ENCODE measurements at regions not wholly inside any gene's neighbourhood (a gene's known extent, or its start where the extent isn't known, plus 50 kb on each side); places are given as distances from the start of the nearest gene placed in this dataset.

DNA sequence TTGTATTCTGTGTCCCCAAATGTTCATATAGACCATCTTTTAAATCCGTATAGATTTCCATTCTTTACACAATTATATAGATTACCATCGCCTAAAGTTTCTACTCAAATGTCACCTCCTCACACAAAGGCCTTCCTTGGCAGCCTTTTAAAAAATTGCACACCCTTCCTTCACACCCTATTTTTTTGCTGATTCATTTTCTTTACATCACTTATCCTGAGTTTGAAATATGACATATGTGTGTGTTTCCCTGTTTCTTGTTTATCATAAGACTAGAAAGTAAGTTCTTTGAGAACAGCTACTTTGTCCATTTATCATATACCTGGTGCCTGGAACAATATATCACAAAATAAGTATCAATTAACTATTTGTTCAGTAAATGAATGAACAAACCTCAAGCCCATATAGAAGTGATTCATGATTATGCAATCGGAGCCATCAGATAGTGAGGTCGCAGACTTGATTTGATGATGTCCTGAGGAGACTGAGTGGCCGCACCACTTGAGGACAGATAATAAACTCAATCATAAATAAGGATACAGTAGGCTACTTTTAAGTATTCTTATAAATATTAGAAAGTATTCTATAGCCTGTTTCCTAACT lies 327.4 kb upstream of the ZC3H12C start:
- TF ChIP-seq, protein P1, sequence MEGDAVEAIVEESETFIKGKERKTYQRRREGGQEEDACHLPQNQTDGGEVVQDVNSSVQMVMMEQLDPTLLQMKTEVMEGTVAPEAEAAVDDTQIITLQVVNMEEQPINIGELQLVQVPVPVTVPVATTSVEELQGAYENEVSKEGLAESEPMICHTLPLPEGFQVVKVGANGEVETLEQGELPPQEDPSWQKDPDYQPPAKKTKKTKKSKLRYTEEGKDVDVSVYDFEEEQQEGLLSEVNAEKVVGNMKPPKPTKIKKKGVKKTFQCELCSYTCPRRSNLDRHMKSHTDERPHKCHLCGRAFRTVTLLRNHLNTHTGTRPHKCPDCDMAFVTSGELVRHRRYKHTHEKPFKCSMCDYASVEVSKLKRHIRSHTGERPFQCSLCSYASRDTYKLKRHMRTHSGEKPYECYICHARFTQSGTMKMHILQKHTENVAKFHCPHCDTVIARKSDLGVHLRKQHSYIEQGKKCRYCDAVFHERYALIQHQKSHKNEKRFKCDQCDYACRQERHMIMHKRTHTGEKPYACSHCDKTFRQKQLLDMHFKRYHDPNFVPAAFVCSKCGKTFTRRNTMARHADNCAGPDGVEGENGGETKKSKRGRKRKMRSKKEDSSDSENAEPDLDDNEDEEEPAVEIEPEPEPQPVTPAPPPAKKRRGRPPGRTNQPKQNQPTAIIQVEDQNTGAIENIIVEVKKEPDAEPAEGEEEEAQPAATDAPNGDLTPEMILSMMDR (conservative IDR thresholded peaks at IDR 0.05; ENCODE audit: control insufficient read depth, insufficient read depth, low read depth, low read length): no peak
- no peak for DNase-seq (ENCODE audit: low read depth)
- no peak overlapping the region for H3K4me3 ChIP-seq (ENCODE audit: control insufficient read depth, low read depth, low read length)

DNA sequence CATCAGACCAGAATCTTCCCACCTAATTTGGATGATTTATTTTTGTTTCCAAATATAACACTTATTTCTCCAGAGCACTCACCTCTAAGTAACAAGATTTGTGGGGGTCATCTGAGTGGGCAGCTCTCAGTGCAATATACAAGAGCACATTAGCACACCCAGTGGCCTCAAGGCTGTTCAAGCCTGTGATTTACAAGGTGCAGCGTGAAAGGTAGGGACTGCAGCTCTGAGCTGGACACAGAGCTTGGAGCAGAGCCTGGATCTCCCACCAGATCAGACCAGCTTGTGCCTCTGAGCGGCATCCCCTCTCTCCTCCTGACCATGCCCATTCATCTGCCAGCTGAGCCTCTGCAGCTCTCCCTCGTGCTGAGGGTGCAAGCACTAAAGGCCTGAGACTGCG lies 323.3 kb upstream of the ZC3H12C start:
- TF ChIP-seq, protein P1 (conservative IDR thresholded peaks at IDR 0.05; ENCODE audit: control insufficient read depth, insufficient read depth, low read depth, low read length): no peak
- H3K4me3 ChIP-seq (ENCODE audit: control insufficient read depth, low read depth, low read length): no peak overlapping the region
- DNase-seq (ENCODE audit: low read depth): no peak

DNA sequence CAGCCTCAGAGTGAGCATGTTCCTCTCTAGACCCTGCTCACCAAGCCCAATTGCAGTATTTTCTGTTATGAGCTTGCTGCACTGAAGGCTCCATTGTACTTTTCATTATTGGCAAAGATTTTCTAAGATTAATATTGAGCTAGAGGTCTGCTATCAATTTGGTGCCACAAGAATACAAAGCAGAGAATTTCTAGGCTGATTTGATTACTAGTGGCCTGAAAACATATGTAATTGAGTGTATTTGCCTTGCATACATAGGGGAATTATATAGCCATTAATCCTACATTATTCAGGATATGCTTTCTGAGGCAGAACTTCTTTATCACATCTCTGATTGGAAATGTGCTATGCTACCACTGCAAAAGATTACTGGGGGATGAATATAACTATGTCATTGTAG lies 322.9 kb upstream of the ZC3H12C start:
- no peak overlapping the region for H3K4me3 ChIP-seq (ENCODE audit: control insufficient read depth, low read depth, low read length)
- DNase-seq (ENCODE audit: low read depth): no peak
- TF ChIP-seq, protein P1 (conservative IDR thresholded peaks at IDR 0.05; ENCODE audit: control insufficient read depth, insufficient read depth, low read depth, low read length): no peak

DNA sequence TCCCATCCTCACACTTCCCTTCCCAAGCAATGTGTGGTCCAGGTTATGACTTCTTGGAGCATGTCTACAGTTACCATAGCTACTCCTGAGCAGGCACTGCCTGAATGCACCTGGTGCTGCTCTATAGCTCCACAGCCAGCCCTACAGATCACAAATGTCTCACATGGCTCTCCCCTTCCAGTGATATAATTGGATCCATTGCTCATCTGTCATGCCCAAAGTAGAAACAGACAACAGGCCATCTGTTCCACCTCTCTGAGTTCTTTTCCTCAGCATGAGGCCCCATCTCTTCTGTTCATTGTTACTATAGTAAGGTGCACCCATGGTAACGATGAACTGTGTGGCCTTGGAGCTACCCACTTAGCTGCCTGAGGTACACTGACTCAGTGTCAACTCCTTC lies 320.3 kb upstream of the ZC3H12C start:
- TF ChIP-seq, protein P1 (conservative IDR thresholded peaks at IDR 0.05; ENCODE audit: control insufficient read depth, insufficient read depth, low read depth, low read length): no peak
- no peak for DNase-seq (ENCODE audit: low read depth)

DNA sequence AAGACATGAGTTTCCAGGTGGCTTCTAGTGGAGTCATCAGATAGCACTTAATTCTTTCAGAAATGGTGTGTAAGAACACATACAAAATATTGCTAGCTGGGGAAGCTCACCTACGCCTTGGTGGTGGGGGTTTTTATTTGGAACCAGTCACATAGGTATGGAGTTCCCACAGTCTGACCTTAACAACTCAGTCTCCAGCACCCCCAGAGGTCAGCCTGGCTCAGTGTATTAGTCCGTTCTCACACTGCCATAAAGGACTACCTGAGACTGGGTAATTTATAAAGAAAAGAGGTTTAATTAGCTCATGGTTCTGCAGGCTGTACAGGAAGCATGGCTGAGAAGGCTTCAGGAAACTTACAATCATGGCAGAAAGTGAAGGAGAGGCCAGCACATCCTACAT lies 317.5 kb upstream of the ZC3H12C start:
- DNase-seq (ENCODE audit: low read depth): no peak
- H3K4me3 ChIP-seq (ENCODE audit: control insufficient read depth, low read depth, low read length): no peak overlapping the region
- TF ChIP-seq, protein P1 (conservative IDR thresholded peaks at IDR 0.05; ENCODE audit: control insufficient read depth, insufficient read depth, low read depth, low read length): no peak

More for the DNA sequence above, 320.3 kb upstream of the ZC3H12C start:
- H3K4me3 ChIP-seq (ENCODE audit: control insufficient read depth, low read depth, low read length): no peak overlapping the region

DNA sequence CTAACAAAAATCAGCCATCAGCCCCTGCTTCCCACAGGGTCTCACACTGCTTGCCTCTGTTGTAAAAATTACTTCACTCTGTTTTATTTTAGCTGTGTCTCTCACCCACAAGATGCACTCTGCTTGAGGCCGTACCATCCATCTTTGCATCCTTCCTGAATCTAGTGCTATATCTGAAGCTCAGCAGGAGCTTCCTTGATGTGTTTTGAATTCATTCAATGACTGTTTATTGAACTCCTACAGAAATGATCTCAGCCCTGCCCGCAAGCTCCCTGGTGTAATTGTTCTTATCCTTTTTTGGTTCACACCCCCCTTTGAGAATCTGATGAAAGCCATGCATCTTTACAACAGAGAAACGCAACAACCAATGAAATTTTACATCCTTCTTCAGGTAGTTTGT lies 310.2 kb upstream of the ZC3H12C start:
- DNase-seq (ENCODE audit: low read depth): no peak
- TF ChIP-seq, protein P1 (conservative IDR thresholded peaks at IDR 0.05; ENCODE audit: control insufficient read depth, insufficient read depth, low read depth, low read length): no peak
- no peak overlapping the region for H3K4me3 ChIP-seq (ENCODE audit: control insufficient read depth, low read depth, low read length)

DNA sequence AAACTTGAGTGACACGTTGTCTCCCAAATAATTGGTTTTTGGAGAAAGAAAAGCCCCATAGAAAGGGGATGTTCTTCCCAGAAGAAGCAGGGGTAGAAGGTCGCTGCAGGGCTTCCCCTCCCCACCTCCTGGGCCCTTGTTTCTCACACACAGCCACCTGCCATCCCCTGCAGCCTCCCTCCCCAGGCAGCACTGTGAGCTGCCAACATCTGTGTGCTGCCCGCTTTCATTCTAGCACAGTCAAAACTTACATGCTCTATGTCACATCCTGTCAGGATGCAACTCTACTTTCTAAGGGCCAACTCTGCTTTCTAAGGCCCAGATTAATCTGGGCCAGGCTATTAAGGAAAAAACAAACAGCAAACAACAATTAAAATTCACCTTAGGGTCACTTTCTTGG lies 309.4 kb upstream of the ZC3H12C start:
- TF ChIP-seq, protein P1 (conservative IDR thresholded peaks at IDR 0.05; ENCODE audit: control insufficient read depth, insufficient read depth, low read depth, low read length): no peak
- DNase-seq (ENCODE audit: low read depth): no peak
- no peak overlapping the region for H3K4me3 ChIP-seq (ENCODE audit: control insufficient read depth, low read depth, low read length)

Data from fibroblast of mammary gland (primary cell).